Thoracic aorta (tissue), 2 donors: ENCODE measurements at regions not wholly inside any gene's neighbourhood (a gene's known extent, or its start where the extent isn't known, plus 50 kb on each side); places are given as distances from the start of the nearest gene placed in this dataset.

Experiments used
- ATAC-seq: fragments of 150-250 bp; one replicate; pipeline ENCODE4 v1.8.0; 2017; ENCODE audit warnings: low read depth; ENCODE audit not compliant: insufficient number of reproducible peaks, low FRiP score
- DNase-seq: peaks from one replicate; pipeline ENCODE4 v3.0.0-alpha.2; 2020; ENCODE audit warnings: low spot score
- H3K27ac ChIP-seq, 2 donors: fragments of 200-600 bp; sonication (generic); 1 replicate in 1 of 2; 2 replicates in 1 of 2; pipeline ENCODE4 v1.5.1; 2016; ENCODE audit warnings: mild to moderate bottlenecking in 2 of 2, moderate library complexity in 2 of 2
- H3K27me3 ChIP-seq: fragments of 200-600 bp; sonication (generic); replicated peaks from 2 replicates; pipeline ENCODE4 v1.6.0; 2016; ENCODE audit warnings: mild to moderate bottlenecking; ENCODE audit not compliant: insufficient read depth
- H3K36me3 ChIP-seq: fragments of 200-600 bp; sonication (generic); one replicate; pipeline ENCODE4 v1.5.1; 2016
- H3K4me1 ChIP-seq, 2 donors: fragments of 200-600 bp; sonication (generic); 1 replicate in 1 of 2; 2 replicates in 1 of 2; pipeline versions ENCODE4 v1.5.1 to v1.6.0; 2016; ENCODE audit warnings: low read depth in 2 of 2, mild to moderate bottlenecking in 1 of 2; ENCODE audit not compliant: control insufficient read depth in 1 of 2
- H3K4me3 ChIP-seq: fragments of 200-600 bp; sonication (generic); 2 replicates; pipeline ENCODE4 v1.5.1; 2016; ENCODE audit warnings: mild to moderate bottlenecking
- H3K9me3 ChIP-seq: fragments of 200-600 bp; sonication (generic); 2 replicates; pipeline ENCODE4 v1.5.1; 2016
- TF ChIP-seq, protein P1 (sequence below): fragments of 200-600 bp; sonication (generic); IDR thresholded peaks from one replicate; pipeline ENCODE4 v1.5.1; 2019; ENCODE audit warnings: antibody characterized with exemption

DNA sequence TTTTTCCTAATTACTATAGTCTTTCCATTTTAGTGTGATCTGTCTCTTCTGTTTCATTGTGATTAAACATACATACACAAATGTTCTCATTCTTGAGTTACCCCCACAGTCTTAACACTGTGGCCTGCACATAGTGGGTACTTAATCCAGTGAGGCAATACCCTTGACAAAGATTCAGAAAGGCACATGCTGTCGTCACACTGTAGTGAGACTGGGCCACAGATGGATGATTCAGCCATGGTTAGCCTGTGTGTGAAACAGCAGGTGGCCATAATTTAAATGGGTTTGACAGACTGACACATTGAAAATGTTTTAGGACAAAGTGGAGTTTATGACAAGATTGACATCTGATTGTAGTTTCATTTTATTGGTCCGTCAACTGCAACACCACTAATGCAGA is 313.1 kb downstream of the C11orf87 start:
- no peak for DNase-seq
- no peaks in the 10 kb centered on the region for H3K4me1 ChIP-seq
- no peaks in the 10 kb centered on the region for H3K9me3 ChIP-seq
- H3K36me3 ChIP-seq, result no peaks in the 10 kb centered on the region
- TF ChIP-seq, protein P1, sequence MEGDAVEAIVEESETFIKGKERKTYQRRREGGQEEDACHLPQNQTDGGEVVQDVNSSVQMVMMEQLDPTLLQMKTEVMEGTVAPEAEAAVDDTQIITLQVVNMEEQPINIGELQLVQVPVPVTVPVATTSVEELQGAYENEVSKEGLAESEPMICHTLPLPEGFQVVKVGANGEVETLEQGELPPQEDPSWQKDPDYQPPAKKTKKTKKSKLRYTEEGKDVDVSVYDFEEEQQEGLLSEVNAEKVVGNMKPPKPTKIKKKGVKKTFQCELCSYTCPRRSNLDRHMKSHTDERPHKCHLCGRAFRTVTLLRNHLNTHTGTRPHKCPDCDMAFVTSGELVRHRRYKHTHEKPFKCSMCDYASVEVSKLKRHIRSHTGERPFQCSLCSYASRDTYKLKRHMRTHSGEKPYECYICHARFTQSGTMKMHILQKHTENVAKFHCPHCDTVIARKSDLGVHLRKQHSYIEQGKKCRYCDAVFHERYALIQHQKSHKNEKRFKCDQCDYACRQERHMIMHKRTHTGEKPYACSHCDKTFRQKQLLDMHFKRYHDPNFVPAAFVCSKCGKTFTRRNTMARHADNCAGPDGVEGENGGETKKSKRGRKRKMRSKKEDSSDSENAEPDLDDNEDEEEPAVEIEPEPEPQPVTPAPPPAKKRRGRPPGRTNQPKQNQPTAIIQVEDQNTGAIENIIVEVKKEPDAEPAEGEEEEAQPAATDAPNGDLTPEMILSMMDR, result no peak
- H3K27ac ChIP-seq, result no peak overlapping the region
- no peak overlapping the region for H3K4me3 ChIP-seq
- ATAC-seq, result no peak
- H3K27me3 ChIP-seq, result no peaks in the 10 kb centered on the region

- Histone ChIP-seq H3K27ac (no peak overlapping the region), H3K36me3 (no peaks in the 10 kb centered on the region), H3K4me3 (no peak overlapping the region), H3K4me1 (no peaks in the 10 kb centered on the region), H3K27me3 (no peaks in the 10 kb centered on the region), H3K9me3 (no peaks in the 10 kb centered on the region)
- TF ChIP-seq, protein P1, result no peak
- DNase-seq, result no peak
- no peak for ATAC-seq
Observed at GRCh38 chr11:109739379-109739778, 317.4 kb downstream of the C11orf87 start.

GRCh38 chr11:109745996-109746625 is 324.1 kb downstream of the C11orf87 start:
- Histone ChIP-seq H3K27me3 (no peaks in the 10 kb centered on the region), H3K4me3 (no peak overlapping the region), H3K27ac (no peak overlapping the region), H3K4me1 (no peaks in the 10 kb centered on the region), H3K9me3 (no peaks in the 10 kb centered on the region), H3K36me3 (no peaks in the 10 kb centered on the region)
- DNase-seq (no peak), ATAC-seq (no peak)
- TF ChIP-seq, protein P1, result no peak

- Histone ChIP-seq H3K4me3 (no peak overlapping the region), H3K9me3 (no peaks in the 10 kb centered on the region), H3K36me3 (no peaks in the 10 kb centered on the region), H3K27me3 (no peaks in the 10 kb centered on the region), H3K4me1 (no peaks in the 10 kb centered on the region), H3K27ac (no peak overlapping the region)
- ATAC-seq (no peak), DNase-seq (no peak)
- TF ChIP-seq, protein P1, result no peak
Observed at GRCh38 chr11:109747839-109748238, 325.8 kb downstream of the C11orf87 start.

DNA sequence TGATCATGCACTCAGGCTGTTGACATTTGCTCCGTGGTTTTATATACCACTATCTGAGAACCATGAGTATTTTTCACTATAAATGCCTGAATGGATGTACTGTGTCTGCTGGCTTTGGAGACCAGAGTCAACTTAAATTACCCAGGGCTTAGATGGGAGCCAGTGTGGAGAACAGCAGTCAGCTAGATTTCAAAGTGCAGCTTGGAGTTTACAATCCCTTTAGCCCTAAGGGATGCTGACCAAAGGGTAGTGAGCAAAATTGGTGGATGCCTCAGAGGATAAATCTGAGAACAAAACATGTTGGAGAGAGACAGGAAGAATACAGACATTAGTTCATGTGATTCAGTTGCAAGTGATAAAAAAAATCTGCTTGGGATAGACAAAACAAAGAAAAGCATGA is 327.5 kb downstream of the C11orf87 start:
- TF ChIP-seq, protein P1, result no peak
- DNase-seq, result no peak

More for the DNA sequence above, 327.5 kb downstream of the C11orf87 start:
- Histone ChIP-seq H3K4me3 (no peak overlapping the region), H3K4me1 (no peaks in the 10 kb centered on the region), H3K9me3 (no peaks in the 10 kb centered on the region), H3K27me3 (no peaks in the 10 kb centered on the region), H3K27ac (no peak overlapping the region), H3K36me3 (no peaks in the 10 kb centered on the region)
- no peak for ATAC-seq
